SK-N-SH (cell line): ENCODE measurements at regions not wholly inside any gene's neighbourhood (a gene's known extent, or its start where the extent isn't known, plus 50 kb on each side); places are given as distances from the start of the nearest gene placed in this dataset.

Source experiments
- CTCF ChIA-PET: fragments of 300-600, 350-600 bp; formaldehyde crosslinking; extraction: SDS; loops from one replicate; lab custom pipeline; 2021; lab: Yijun Ruan, JAX
- POLR2A ChIA-PET: fragments of 350-600 bp; sonication (Branson Sonifier 250); formaldehyde crosslinking; extraction: SDS; loops from one replicate; lab custom pipeline; 2020; ENCODE audit warnings: antibody characterized with exemption, inconsistent platforms; lab: Yijun Ruan, JAX
- DNase-seq: peaks from one replicate; pipeline ENCODE4 v3.0.0; 2012
- H2AFZ ChIP-seq: fragments of 200-600 bp; sonication (generic); 2 replicates; pipeline ENCODE4 v1.8.1; 2016; ENCODE audit warnings: antibody characterized with exemption, mild to moderate bottlenecking, low read depth
- H3F3A ChIP-seq: fragments of 200-600 bp; sonication (generic); replicated peaks from 2 replicates; pipeline ENCODE3; 2016; ENCODE audit warnings: antibody characterized with exemption, mild to moderate bottlenecking; ENCODE audit not compliant: insufficient read depth
- H3K27ac ChIP-seq, 2 experiments: fragments of 200-500 bp in 1 of 2; fragments of 200-600 bp in 1 of 2; sonication (Bioruptor generic) in 1 of 2; sonication (generic), shearing (Covaris generic) in 1 of 2; 2 replicates each; pipeline versions ENCODE4 v1.5.1 to v1.6.1; 2014 to 2016; ENCODE audit warnings: low read depth in 2 of 2, inconsistent platforms in 1 of 2, low read length in 1 of 2, mild to moderate bottlenecking in 1 of 2, mixed read lengths in 1 of 2
- H3K27me3 ChIP-seq: fragments of 200-600 bp; sonication (generic), shearing (Covaris generic); 2 replicates; pipeline ENCODE4 v1.6.1; 2016; ENCODE audit warnings: mixed run types; ENCODE audit not compliant: insufficient read depth
- H3K36me3 ChIP-seq, 2 experiments: fragments of 200-500 bp in 1 of 2; fragments of 200-600 bp in 1 of 2; sonication (Bioruptor generic) in 1 of 2; sonication (generic) in 1 of 2; replicated peaks in 1 of 2; 2 replicates each; pipeline versions ENCODE3 to v1.5.1; 2014 to 2016; ENCODE audit warnings: low read length in 1 of 2, mild to moderate bottlenecking in 1 of 2; ENCODE audit not compliant: insufficient read depth in 2 of 2, control insufficient read depth in 1 of 2
- H3K4me1 ChIP-seq, 2 experiments: fragments of 200-500 bp in 1 of 2; fragments of 200-600 bp in 1 of 2; sonication (Bioruptor generic) in 1 of 2; sonication (generic), shearing (Covaris generic) in 1 of 2; 2 replicates each; pipeline versions ENCODE4 v1.5.1 to v1.6.1; 2014 to 2016; ENCODE audit warnings: low read depth in 1 of 2, low read length in 1 of 2, mixed run types in 1 of 2; ENCODE audit not compliant: insufficient read depth in 2 of 2, control insufficient read depth in 1 of 2
- H3K4me2 ChIP-seq: fragments of 200-600 bp; sonication (generic), shearing (Covaris generic); 2 replicates; pipeline ENCODE4 v1.6.1; 2017; ENCODE audit warnings: mixed run types
- H3K4me3 ChIP-seq, 2 experiments: fragments of 200-500 bp in 1 of 2; fragments of 200-600 bp in 1 of 2; sonication (Bioruptor generic) in 1 of 2; sonication (generic), shearing (Covaris generic) in 1 of 2; 2 replicates each; pipeline versions ENCODE4 v1.5.1 to v1.8.1; 2014 to 2016; ENCODE audit warnings: low read depth in 2 of 2, inconsistent platforms in 1 of 2, low read length in 1 of 2, mild to moderate bottlenecking in 1 of 2, mixed read lengths in 1 of 2, moderate library complexity in 1 of 2
- H3K79me2 ChIP-seq: fragments of 200-600 bp; sonication (generic); 2 replicates; pipeline ENCODE4 v1.8.1; 2017; ENCODE audit warnings: mild to moderate bottlenecking; ENCODE audit not compliant: insufficient read depth
- H3K9ac ChIP-seq: fragments of 200-600 bp; sonication (generic); 2 replicates; pipeline ENCODE4 v1.6.1; 2017; ENCODE audit warnings: mixed run types
- H3K9me2 ChIP-seq: fragments of 200-600 bp; sonication (generic); 2 replicates; pipeline ENCODE4 v1.6.1; 2017; ENCODE audit warnings: mixed run types
- H3K9me3 ChIP-seq: fragments of 200-600 bp; sonication (generic); 2 replicates; pipeline ENCODE4 v1.6.1; 2017; ENCODE audit warnings: mixed run types, mild to moderate bottlenecking, moderate library complexity
- H4K20me1 ChIP-seq: fragments of 200-600 bp; sonication (generic); 2 replicates; pipeline ENCODE4 v1.6.1; 2017; ENCODE audit warnings: mild to moderate bottlenecking, mixed run types; ENCODE audit not compliant: insufficient read depth
- CHD2 ChIP-seq: fragments of 150-350 bp; IDR thresholded peaks from 2 replicates; pipeline ENCODE4 v1.6.1; 2018; ENCODE audit warnings: low read length; ENCODE audit not compliant: partially characterized antibody
- EP300 ChIP-seq, 2 experiments: IDR thresholded peaks; 2 replicates each; pipeline versions ENCODE4 v1.4.0 to v1.6.1; 2012; ENCODE audit warnings: borderline replicate concordance in 1 of 2, low read depth in 1 of 2, low read length in 1 of 2
- FOSL2 ChIP-seq: IDR thresholded peaks from 2 replicates; pipeline ENCODE4 v1.4.0; 2012; ENCODE audit warnings: low read depth, mild to moderate bottlenecking, moderate library complexity, borderline replicate concordance
- FOXM1 ChIP-seq: IDR thresholded peaks from 2 replicates; pipeline ENCODE4 v1.4.0; 2012; ENCODE audit warnings: low read depth, mild to moderate bottlenecking
- GABPA ChIP-seq: IDR thresholded peaks from 2 replicates; pipeline ENCODE4 v1.4.0; 2012; ENCODE audit warnings: low read depth, mild to moderate bottlenecking
- JUND ChIP-seq: IDR thresholded peaks from 2 replicates; pipeline ENCODE4 v1.4.0; 2012
- MAX ChIP-seq: IDR thresholded peaks from 2 replicates; pipeline ENCODE4 v1.4.0; 2012; ENCODE audit warnings: low read depth
- MEF2A ChIP-seq: IDR thresholded peaks from 2 replicates; pipeline ENCODE4 v1.4.0; 2012; ENCODE audit warnings: low read depth, borderline replicate concordance
- NRF1 ChIP-seq: IDR thresholded peaks from 2 replicates; pipeline ENCODE4 v1.6.1; 2012; ENCODE audit warnings: low read depth, mild to moderate bottlenecking, low read length
- USF2 ChIP-seq: fragments of 150-350 bp; IDR thresholded peaks from 2 replicates; pipeline ENCODE4 v1.6.1; 2017; ENCODE audit warnings: antibody characterized with exemption, low read length, low read depth, borderline replicate concordance
- WGBS: methylation state at CpG from one replicate; pipeline ENCODE4 v1.1.6; 2017; ENCODE audit warnings: low lambda C conversion rate; 5-methylcytosine and 5-hydroxymethylcytosine counted together
- TF ChIP-seq, protein P1 (sequence below): fragments of 150-350 bp; IDR thresholded peaks from 2 replicates; pipeline ENCODE4 v1.6.1; 2016; ENCODE audit warnings: mild to moderate bottlenecking, low read depth, low read length

GRCh38 chr17:83183951-83184506, 104.6 kb downstream of the METRNL start (continued):
- no peak for TF ChIP-seq EP300 (IDR thresholded peaks at IDR 0.05; ENCODE audit: borderline replicate concordance in 1 of 2, low read depth in 1 of 2, low read length in 1 of 2)
- TF ChIP-seq MAX = no peak

DNA sequence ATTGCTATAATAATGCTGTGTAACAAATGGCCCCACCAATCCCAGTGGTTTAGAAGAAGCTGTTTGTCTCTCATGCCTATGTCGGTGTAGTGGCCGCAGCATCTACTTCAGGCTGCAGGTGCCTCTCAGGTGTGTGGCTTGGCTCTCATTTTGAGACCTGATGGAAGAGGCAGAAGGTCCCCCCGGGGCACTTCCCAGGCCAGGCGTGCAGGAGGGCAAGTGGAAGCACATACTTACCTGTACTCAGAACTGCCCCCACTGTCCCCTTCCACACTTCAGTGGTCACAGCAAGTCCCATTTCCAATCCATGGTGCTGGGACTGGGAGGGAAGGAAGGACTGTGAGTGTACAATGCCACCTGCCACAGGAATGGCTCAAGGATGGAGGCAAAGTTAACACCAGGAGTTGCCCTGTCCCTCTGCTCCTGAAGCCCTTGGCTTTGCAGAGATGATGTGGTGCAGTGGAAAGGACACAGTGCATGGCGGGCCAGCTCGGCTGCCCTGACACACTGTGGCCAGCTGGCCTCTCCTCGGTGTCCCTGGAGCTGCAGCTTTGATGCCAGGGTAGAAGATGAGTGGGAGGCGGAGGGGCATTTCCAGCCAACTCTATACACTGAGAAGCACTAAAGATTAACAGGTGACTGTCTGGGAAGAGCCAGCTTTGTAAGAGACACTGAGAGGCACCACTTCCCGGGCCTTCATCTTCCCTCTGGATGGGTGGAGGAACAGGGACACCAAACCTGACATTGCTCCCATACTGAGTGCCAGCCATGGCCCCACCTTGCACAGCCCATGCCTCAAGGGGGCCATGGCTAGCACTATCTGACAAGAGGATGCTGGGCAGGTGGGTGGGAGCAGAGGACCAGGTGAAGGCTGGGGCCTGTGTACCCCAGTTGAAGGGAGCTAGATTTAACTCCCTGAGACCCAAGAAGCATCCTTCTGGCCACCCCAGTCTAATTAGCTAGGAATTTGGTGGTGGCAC, 105.9 kb downstream of the METRNL start:
- POLR2A ChIA-PET = no interaction called here
- CTCF ChIA-PET = interaction anchor here (1.5 kb wide), 1 partner anchor 403 kb away, joined by 4 read pairs; no protein-coding TSS in a partner anchor
- H3K4me2 ChIP-seq = no peak overlapping the region
- TF ChIP-seq USF2 = no peak
- TF ChIP-seq GABPA = no peak
- TF ChIP-seq, all 33 proteins: peak for 0
- H3K4me1 ChIP-seq = peaks cover 0 to 28% of the 10 kb centered on the region in 2 experiments; a peak in 1 of 4 replicates
- no peak overlapping the region for H3K4me3 ChIP-seq
- H2AFZ ChIP-seq = no peak overlapping the region
- no peaks in the 10 kb centered on the region for H3K9me3 ChIP-seq
- no peak overlapping the region for H3K9ac ChIP-seq
- H3F3A ChIP-seq = no peaks in the 10 kb centered on the region
- H4K20me1 ChIP-seq = no peaks in the 10 kb centered on the region
- H3K79me2 ChIP-seq = no peaks in the 10 kb centered on the region
- H3K27me3 ChIP-seq = no peaks in the 10 kb centered on the region
- no peak for DNase-seq
- H3K36me3 ChIP-seq = no peaks in the 10 kb centered on the region
- WGBS = 62% methylated on average over 9 of the region's 9 CpGs
- no peaks in the 10 kb centered on the region for H3K9me2 ChIP-seq
- H3K27ac ChIP-seq = no peak overlapping the region

DNA sequence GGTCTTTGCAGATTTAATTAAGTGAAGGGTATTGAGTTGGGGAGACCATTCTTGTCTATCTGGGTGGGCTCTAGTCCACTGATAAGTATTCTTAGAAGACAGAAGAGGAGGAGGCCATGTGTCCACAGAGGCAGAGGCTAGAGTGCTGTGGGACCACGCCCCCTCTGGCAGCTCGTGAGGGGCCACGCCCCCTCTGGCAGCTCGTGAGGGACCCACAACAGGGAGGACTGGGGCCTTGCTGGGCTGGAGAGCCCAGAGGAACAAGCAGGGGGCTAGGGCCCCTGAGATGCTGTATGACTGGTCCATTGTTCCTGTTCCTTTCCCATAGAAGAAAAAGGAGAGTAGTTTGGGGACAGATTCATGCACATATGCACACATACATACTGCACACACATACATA, 106.8 kb downstream of the METRNL start:
- Histone ChIP-seq H3K27ac (no peak overlapping the region), H3K27me3 (no peaks in the 10 kb centered on the region), H4K20me1 (no peaks in the 10 kb centered on the region), H3K4me3 (no peak overlapping the region), H3K9ac (no peak overlapping the region), H3K4me1 (peaks cover 0 to 21% of the 10 kb centered on the region in 2 experiments; a peak in 1 of 4 replicates), H3K36me3 (no peaks in the 10 kb centered on the region), H3K9me3 (no peaks in the 10 kb centered on the region), H3K4me2 (no peak overlapping the region), H3K9me2 (no peaks in the 10 kb centered on the region), H2AFZ (no peak overlapping the region), H3F3A (no peaks in the 10 kb centered on the region), H3K79me2 (no peaks in the 10 kb centered on the region)
- WGBS = 13% methylated on average over 4 of the region's 4 CpGs
- ChIA-PET CTCF (interaction anchor here (1.5 kb wide), 1 partner anchor 404 kb away, joined by 4 read pairs; no protein-coding TSS in a partner anchor), POLR2A (no interaction called here)
- TF ChIP-seq EP300 (IDR thresholded peaks at IDR 0.05; ENCODE audit: borderline replicate concordance in 1 of 2, low read depth in 1 of 2, low read length in 1 of 2) = no peak
- no peak for TF ChIP-seq CHD2
- no peak for TF ChIP-seq FOSL2
- TF ChIP-seq NRF1 = no peak
- TF ChIP-seq FOXM1 = no peak
- no peak for TF ChIP-seq USF2
- TF ChIP-seq MEF2A = no peak
- no peak for TF ChIP-seq JUND
- TF ChIP-seq, protein P1, sequence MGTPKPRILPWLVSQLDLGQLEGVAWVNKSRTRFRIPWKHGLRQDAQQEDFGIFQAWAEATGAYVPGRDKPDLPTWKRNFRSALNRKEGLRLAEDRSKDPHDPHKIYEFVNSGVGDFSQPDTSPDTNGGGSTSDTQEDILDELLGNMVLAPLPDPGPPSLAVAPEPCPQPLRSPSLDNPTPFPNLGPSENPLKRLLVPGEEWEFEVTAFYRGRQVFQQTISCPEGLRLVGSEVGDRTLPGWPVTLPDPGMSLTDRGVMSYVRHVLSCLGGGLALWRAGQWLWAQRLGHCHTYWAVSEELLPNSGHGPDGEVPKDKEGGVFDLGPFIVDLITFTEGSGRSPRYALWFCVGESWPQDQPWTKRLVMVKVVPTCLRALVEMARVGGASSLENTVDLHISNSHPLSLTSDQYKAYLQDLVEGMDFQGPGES = no peak
- DNase-seq = no peak
